Ishikawa (cell line): ENCODE measurements at regions not wholly inside any gene's neighbourhood (a gene's known extent, or its start where the extent isn't known, plus 50 kb on each side); places are given as distances from the start of the nearest gene placed in this dataset.
A peak's percentile ranks its signal among the peaks of the same experiment; 100 is the strongest.

Experiments used
- CEBPB ChIP-seq: IDR thresholded peaks from 2 replicates; pipeline ENCODE4 v1.6.1; 2012
- CREB1 ChIP-seq: IDR thresholded peaks from 2 replicates; pipeline ENCODE4 v1.6.1; 2012; ENCODE audit warnings: low read depth
- EGR1 ChIP-seq: IDR thresholded peaks from 2 replicates; pipeline ENCODE4 v1.6.1; 2012
- EP300 ChIP-seq: IDR thresholded peaks from 2 replicates; pipeline ENCODE4 v1.6.1; 2012; ENCODE audit warnings: borderline replicate concordance
- FOXM1 ChIP-seq: IDR thresholded peaks from 2 replicates; pipeline ENCODE4 v1.6.1; 2012; ENCODE audit warnings: low read depth, borderline replicate concordance
- MAX ChIP-seq: IDR thresholded peaks from 2 replicates; pipeline ENCODE4 v1.6.1; 2012
- NFIC ChIP-seq: IDR thresholded peaks from 2 replicates; pipeline ENCODE4 v1.6.1; 2012
- RAD21 ChIP-seq: IDR thresholded peaks from 2 replicates; pipeline ENCODE4 v1.6.1; 2012; ENCODE audit warnings: low read depth
- REST ChIP-seq: IDR thresholded peaks from 2 replicates; pipeline ENCODE4 v1.6.1; 2012; ENCODE audit warnings: low read depth, mild to moderate bottlenecking
- TAF1 ChIP-seq: IDR thresholded peaks from 2 replicates; pipeline ENCODE4 v1.6.1; 2012; ENCODE audit warnings: low read depth, mild to moderate bottlenecking
- TCF12 ChIP-seq: IDR thresholded peaks from 2 replicates; pipeline ENCODE4 v1.6.1; 2012; ENCODE audit warnings: low read depth
- TEAD4 ChIP-seq: IDR thresholded peaks from 2 replicates; pipeline ENCODE4 v1.6.1; 2012
- USF1 ChIP-seq: IDR thresholded peaks from 2 replicates; pipeline ENCODE4 v1.6.1; 2012
- YY1 ChIP-seq: IDR thresholded peaks from 2 replicates; pipeline ENCODE4 v1.6.1; 2012; ENCODE audit warnings: low read depth
- ZBTB7A ChIP-seq: IDR thresholded peaks from 2 replicates; pipeline ENCODE4 v1.6.1; 2012; ENCODE audit warnings: low read depth

- TF ChIP-seq CREB1: no peak
- TF ChIP-seq ZBTB7A: no peak
- TF ChIP-seq EP300: no peak
- no peak for TF ChIP-seq FOXM1
- TF ChIP-seq YY1: no peak
- no peak for TF ChIP-seq RAD21
- no peak for TF ChIP-seq TAF1
- no peak for TF ChIP-seq TCF12
- no peak for TF ChIP-seq NFIC
- no peak for TF ChIP-seq USF1
These were observed 86.9 kb downstream of the IER5 start for GRCh38 chr1:181175356-181175910.

- TF ChIP-seq CEBPB: no peak
- no peak for TF ChIP-seq NFIC
- TF ChIP-seq MAX: no peak
- TF ChIP-seq TEAD4: no peak
- TF ChIP-seq TAF1: no peak
- TF ChIP-seq YY1: no peak
- no peak for TF ChIP-seq ZBTB7A
- TF ChIP-seq EP300: no peak
- no peak for TF ChIP-seq CREB1
These were observed 87.5 kb downstream of the IER5 start for GRCh38 chr1:181175955-181176354.

GRCh38 chr1:181178241-181178879 is 89.9 kb downstream of the IER5 start:
- no peak for TF ChIP-seq TCF12
- TF ChIP-seq YY1: no peak
- no peak for TF ChIP-seq EGR1
- no peak for TF ChIP-seq CEBPB
- no peak for TF ChIP-seq REST
- TF ChIP-seq CREB1: no peak
- TF ChIP-seq ZBTB7A: no peak
- TF ChIP-seq NFIC: no peak
- TF ChIP-seq FOXM1: no peak

- TF ChIP-seq USF1: no peak
These were observed 90.9 kb downstream of the IER5 start for GRCh38 chr1:181179279-181179986.

- TF ChIP-seq TCF12 (no peak), TAF1 (no peak), EP300 (no peak), CREB1 (no peak), CEBPB (no peak), YY1 (no peak), MAX (peak; percentile 89), REST (no peak), EGR1 (peak; percentile 74; the same call in 1 of the 2 replicates), USF1 (peak; percentile 65), RAD21 (no peak), FOXM1 (no peak), NFIC (no peak), ZBTB7A (no peak), TEAD4 (no peak)
These were observed 91.5 kb downstream of the IER5 start for GRCh38 chr1:181179987-181180365.
